Astrocyte of the hippocampus (primary cell): ENCODE measurements at regions not wholly inside any gene's neighbourhood (a gene's known extent, or its start where the extent isn't known, plus 50 kb on each side); places are given as distances from the start of the nearest gene placed in this dataset.

Experiments used
- DNase-seq: peaks from one replicate; pipeline ENCODE4 v3.0.0; 2011; ENCODE audit warnings: low read depth, low spot score

DNA sequence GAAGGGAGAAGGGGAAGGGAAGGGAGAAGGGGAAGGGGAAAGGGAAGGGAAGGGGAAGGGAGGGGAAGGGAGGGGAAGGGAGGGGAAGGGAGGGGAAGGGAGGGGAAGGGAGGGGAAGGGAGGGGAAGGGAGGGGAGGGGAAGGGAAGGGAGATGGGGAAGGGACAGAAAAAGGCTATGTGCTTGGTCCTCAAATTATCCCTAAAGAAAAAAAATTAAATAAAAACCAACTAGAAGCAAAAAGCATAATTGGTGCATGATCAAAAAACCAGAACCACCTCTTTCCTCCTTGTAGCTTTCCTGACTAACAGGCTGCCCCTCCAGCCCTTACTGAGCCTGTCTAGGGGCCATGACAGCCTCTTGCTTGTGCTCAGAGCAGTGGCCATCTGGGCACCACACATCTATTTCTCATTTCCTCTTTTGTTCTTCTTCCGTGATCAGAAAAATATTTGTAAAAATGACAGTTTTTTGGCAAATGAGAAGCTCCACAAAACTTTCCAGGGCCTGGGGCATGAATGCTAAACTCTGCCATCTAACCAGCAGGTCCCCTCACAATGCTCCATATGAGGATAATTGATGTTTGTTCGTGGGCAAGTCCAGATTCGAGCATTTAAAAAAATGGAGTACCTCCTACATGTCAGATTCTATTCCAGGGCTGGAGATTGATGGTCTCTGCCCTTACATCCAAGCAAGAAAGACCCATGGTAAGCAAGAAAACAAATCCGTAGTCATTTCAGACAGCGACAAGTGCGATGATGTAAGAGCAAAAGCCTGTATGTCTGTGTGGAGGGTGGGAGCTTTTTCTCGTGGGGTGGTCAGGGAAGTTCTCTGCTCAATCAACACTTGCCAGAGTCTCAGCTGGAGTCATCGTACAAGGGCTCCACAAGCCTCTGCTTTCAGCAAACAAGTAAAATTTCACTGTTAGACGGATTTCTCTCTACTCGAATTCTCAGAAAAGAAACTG lies 320.9 kb downstream of the WDR11 start:
- no peak for DNase-seq

DNA sequence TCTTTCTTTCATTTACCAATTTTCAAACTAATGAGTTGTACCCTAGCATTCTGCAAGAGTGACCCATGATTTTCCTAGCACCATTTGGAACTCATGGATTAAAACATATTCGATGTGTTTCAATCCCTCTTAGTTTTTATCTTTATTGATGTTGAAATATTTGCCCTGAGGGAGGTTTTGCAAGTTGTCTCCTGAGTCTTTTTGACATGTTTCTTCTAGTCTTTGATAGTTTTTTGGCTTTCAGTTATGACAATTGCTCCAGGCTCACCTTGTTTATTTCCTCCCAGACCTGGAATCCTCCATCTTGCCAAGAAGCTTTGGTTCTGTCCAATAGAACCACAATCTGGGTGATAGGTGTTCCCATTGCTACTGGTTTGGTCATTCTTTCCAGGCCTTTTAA lies 327.8 kb downstream of the WDR11 start:
- no peak for DNase-seq

DNA sequence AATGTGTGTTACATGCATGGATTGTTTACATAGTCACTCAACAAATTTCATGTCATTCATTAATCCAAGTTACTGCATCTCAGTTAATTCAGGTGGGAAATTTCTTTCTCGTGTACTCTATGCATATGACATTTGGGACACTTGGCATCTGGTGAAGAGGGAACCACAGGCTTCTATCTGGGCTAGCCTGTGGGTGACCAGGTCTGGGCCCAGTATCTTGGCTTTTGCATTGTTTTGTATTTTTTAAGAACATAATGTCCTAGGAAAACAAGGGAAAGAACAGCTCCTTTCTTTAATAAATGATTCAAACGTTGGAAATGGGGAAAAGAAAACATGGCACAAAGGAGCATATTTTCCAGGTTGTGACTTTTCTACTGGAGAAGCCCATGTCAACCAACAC lies 331.1 kb downstream of the WDR11 start:
- DNase-seq = peak; percentile 20

DNA sequence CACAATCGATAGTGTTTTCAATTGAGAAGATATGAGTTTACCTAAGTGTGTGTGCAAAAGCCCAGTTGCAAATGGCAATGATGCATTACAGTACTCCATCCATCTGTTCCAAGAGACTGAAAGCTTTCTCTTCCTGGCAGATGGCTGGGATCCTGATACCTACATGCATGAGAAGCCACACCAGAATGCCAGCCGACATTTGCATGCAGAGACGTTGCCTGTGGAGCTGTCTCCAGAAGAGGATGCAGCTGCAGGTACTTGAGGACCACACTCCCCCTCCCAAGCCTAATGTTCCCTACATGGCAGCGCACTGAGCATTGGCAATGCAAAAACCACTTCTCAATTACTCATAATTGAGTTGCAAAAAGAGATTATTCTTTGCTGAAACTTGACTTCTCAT lies 332.1 kb downstream of the WDR11 start:
- DNase-seq = no peak

- no peak for DNase-seq
Observed at GRCh38 chr10:121183707-121184106, 332.5 kb downstream of the WDR11 start.

DNA sequence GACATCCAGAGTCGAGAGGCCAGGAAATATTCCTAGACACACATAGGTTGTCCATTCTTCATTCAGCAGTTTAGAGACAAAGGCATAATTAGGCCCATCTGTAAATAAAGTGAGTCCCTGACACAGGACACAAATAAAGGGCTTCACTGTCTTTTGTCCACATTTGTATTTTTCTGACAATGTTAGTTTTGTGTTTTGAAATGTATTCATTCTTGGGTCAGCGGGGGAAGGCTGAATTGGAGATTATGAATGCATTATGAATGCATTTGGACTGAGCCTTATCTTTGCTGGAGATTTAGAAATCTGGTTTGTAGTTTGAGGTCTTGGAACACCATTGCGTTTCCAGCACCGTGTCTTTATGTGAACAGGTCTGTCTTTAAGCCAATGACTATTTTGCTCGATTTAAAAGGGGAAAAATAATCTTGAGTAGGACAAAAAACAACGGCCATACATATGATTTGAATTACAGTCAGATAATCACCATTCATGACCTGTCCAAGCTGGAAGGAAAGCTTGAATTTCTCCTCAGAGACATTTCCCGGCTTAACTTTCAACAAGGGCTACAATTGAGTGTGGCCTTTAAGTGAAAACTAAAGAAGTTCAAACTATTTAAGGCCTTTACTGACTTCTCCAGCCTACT lies 334.8 kb downstream of the WDR11 start:
- DNase-seq = no peak

DNA sequence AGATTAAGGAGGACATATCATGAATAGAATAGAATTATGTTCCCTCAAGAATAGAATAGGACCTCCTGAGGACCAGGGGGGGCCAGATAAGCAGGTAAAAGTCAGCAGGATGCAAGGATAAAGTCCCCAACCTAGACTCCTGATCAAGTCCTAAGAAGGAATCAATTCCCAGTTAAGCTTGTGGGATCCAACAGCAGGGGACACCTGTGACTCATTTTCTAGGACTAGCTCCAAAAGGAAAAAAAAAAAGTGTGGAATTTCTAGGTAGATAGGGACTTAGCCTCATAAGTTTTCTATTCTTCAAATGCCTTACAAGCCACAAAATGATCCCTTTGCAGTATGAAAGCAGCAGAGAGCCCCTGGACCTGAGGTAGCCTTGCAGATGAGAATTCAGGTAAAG lies 336.2 kb downstream of the WDR11 start:
- DNase-seq = peak; percentile 50

- DNase-seq = peak; percentile 19
Observed at GRCh38 chr10:121188005-121188404, 336.8 kb downstream of the WDR11 start.

GRCh38 chr10:121189066-121189465 lies 337.9 kb downstream of the WDR11 start:
- no peak for DNase-seq

- DNase-seq = no peak
Observed at GRCh38 chr10:121194696-121195523, 343.7 kb downstream of the WDR11 start.

- no peak for DNase-seq
Observed at GRCh38 chr10:121195524-121195910, 344.4 kb downstream of the WDR11 start.

DNA sequence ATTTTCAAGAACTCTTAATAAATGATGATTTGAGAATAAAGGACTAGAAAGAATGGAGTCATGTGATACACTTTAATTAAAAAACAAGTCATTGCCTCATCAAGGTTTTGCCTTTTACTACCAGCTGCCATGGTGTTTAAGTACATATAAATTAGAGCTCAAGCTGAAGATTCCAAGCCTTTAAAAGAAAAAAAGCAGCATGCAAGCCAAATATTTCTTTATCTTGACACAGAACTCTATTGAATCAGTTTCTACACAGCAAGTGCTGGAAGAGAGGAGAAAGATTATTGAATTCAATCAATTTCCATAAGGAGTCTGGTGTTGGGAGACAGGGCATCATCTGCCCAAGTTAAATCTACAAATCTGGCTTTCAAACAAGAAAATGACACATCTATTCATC lies 347.9 kb downstream of the WDR11 start:
- DNase-seq = no peak

DNA sequence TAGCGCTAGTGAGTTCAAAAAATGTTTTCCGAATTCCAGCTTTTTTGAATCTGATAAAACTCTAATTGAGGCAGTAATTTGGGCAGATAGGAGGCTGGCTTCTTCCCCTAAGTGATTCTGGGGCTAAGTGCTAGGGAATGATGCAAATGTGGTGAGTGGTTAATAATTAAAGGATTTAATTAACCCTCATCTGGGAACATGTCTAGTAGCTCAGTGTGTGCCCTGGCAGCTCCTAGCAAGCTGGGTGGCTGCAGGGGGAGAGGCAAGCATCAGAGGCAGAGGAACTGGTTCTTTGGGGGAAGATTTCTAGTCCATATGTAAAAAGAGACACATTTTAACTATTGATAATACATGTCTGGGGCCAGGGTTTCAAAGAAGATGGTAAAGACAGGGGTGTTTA lies 354.5 kb downstream of the WDR11 start:
- DNase-seq = no peak

- DNase-seq = no peak
Observed at GRCh38 chr10:121211446-121211845, 360.3 kb downstream of the WDR11 start.

- no peak for DNase-seq
Observed at GRCh38 chr10:121213437-121213836, 362.3 kb downstream of the WDR11 start.

DNA sequence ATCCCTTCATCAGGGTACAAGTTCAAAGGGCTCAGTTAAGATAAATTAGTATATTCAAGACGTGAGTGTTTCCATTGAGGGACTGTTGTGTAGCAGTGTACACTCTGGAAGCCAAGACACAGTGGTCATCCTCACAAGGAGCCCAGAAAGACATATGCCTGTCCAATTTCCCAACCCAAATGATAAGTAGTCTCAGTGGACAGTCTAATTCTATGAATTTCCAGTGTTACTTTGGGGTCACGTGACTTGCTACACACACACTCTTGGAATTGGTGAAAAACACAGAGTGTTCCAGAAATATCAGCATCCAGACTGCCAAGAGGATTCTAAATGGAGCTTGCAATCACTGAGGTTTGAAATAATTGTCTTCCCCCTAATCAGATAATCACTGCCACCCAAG lies 365.1 kb downstream of the WDR11 start:
- DNase-seq = no peak

DNA sequence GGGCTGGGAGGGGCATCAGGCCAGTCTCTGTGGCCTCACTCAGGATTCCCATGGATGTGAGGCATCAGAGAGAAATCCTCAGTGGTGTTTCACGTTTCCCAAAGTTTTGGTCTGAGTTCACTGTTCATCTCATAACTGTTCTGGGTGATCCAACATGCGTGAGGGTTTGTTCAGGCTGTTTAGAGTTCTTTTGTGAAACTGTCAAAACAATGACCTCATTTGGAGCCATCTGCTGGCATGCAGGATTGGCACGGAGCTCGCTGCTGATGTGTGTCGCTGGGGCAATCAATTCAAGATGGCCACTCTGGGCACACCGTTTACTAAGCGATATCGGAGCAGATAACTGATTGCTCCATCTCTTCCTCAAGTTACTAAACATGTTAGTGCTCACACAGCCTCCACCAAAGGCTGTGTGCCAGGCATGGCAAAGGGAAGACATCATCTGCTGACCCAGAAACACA lies 365.6 kb downstream of the WDR11 start:
- DNase-seq = peak; percentile 21

DNA sequence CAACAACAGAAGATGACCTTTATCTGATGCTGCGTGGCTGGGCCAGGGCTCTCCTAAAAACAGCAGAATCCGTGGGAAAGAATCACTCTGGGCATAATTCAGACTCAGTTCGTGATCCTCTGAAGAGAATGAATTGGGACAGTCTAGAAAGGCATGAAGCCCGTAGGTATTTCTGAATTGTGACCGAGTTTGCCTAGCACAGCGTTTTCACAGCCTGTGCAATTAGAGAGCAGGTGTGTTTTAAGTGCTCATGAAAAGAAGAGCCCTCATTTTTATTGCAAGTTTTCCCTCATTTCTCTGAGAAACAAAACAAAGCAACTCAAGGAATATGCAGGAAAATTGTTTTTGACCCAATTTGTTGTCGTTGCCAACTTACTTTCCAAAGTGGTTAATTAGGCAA lies 366.2 kb downstream of the WDR11 start:
- no peak for DNase-seq

- DNase-seq = peak; percentile 48
Observed at GRCh38 chr10:121221072-121221471, 369.9 kb downstream of the WDR11 start.

GRCh38 chr10:121221991-121222390 lies 370.8 kb downstream of the WDR11 start:
- DNase-seq = no peak

- no peak for DNase-seq
Observed at GRCh38 chr10:121222842-121223241, 371.7 kb downstream of the WDR11 start.

- no peak for DNase-seq
Observed at GRCh38 chr10:121231079-121231478, 367.2 kb downstream of the FGFR2 start.
